Activated CD8-positive, alpha-beta T cell treated with anti-CD3 and anti-CD28 coated beads for 36 hours (primary cell): ENCODE measurements at regions not wholly inside any gene's neighbourhood (a gene's known extent, or its start where the extent isn't known, plus 50 kb on each side); places are given as distances from the start of the nearest gene placed in this dataset.

Experiments
- ATAC-seq: fragments of 200-7000 bp; cut with Tn5 transposase; one replicate; pipeline ENCODE4 v1.10.0; 2021; ENCODE audit warnings: mild to moderate bottlenecking, moderate library complexity
- CTCF ChIA-PET: fragments of 350-600 bp; sonication (Branson Sonifier 250); formaldehyde crosslinking; loops from one replicate; lab custom pipeline; 2021; ENCODE audit warnings: antibody characterized with exemption; lab: Charles Lee
- POLR2A ChIA-PET: fragments of 350-600 bp; sonication (Branson Sonifier 250); formaldehyde crosslinking; loops from one replicate; lab custom pipeline; 2021; ENCODE audit warnings: antibody characterized with exemption; lab: Charles Lee
- DNase-seq: peaks from one replicate; pipeline ENCODE4 v3.0.0-alpha.2; 2020
- H3K27ac Mint-ChIP-seq: one replicate; pipeline ENCODE4 v1.8.0; 2021; ENCODE audit warnings: mild to moderate bottlenecking, mixed read lengths
- H3K27me3 Mint-ChIP-seq: one replicate; pipeline ENCODE4 v1.8.0; 2021; ENCODE audit warnings: mixed read lengths
- H3K36me3 Mint-ChIP-seq: one replicate; pipeline ENCODE4 v1.8.0; 2021; ENCODE audit warnings: low read depth, mixed read lengths
- H3K4me1 Mint-ChIP-seq: one replicate; pipeline ENCODE4 v1.8.0; 2021; ENCODE audit warnings: low read depth, mixed read lengths
- H3K4me3 Mint-ChIP-seq: one replicate; pipeline ENCODE4 v1.8.0; 2021; ENCODE audit warnings: mild to moderate bottlenecking, moderate library complexity, mixed read lengths
- H3K9me3 Mint-ChIP-seq: one replicate; pipeline ENCODE4 v1.8.0; 2021; ENCODE audit warnings: mixed read lengths
- CTCF ChIP-seq: fragments of 200-600 bp; IDR thresholded peaks from one replicate; pipeline ENCODE4 v1.8.0; 2022; ENCODE audit warnings: antibody characterized with exemption, mild to moderate bottlenecking
- intact Hi-C: fragments of 100-400 bp; cut with micrococcal nuclease; formaldehyde crosslinking; loops from one replicate; pipeline ENCODE4 v1.10.0; 2022

- POLR2A ChIA-PET = no interaction called here
- no peak overlapping the region for H3K27ac Mint-ChIP-seq
- intact Hi-C loops = no loop called here
These were observed 618.2 kb upstream of the PCDH10 start for GRCh38 chr4:132530861-132531260.

GRCh38 chr4:132540268-132540667, 608.8 kb upstream of the PCDH10 start:
- intact Hi-C loops = no loop called here
- no peaks in the 10 kb centered on the region for H3K27me3 Mint-ChIP-seq
- ChIA-PET POLR2A (no interaction called here), CTCF (no interaction called here)
- H3K4me3 Mint-ChIP-seq = no peak overlapping the region
- peaks cover 6% of the 10 kb centered on the region for H3K9me3 Mint-ChIP-seq
- DNase-seq (no peak), ATAC-seq (no peak)
- no peaks in the 10 kb centered on the region for H3K36me3 Mint-ChIP-seq
- H3K27ac Mint-ChIP-seq = no peak overlapping the region
- TF ChIP-seq CTCF = no peak
- H3K4me1 Mint-ChIP-seq = no peaks in the 10 kb centered on the region

More at GRCh38 chr4:132530861-132531260, 618.2 kb upstream of the PCDH10 start:
- H3K4me1 Mint-ChIP-seq = no peaks in the 10 kb centered on the region
- no peak for TF ChIP-seq CTCF
- H3K36me3 Mint-ChIP-seq = no peaks in the 10 kb centered on the region
- ATAC-seq = no peak
- DNase-seq = no peak
- CTCF ChIA-PET = no interaction called here
- H3K4me3 Mint-ChIP-seq = no peak overlapping the region
- no peaks in the 10 kb centered on the region for H3K27me3 Mint-ChIP-seq
- no peaks in the 10 kb centered on the region for H3K9me3 Mint-ChIP-seq

GRCh38 chr4:132540797-132541196, 608.3 kb upstream of the PCDH10 start:
- ATAC-seq (no peak), DNase-seq (no peak)
- Mint-ChIP-seq H3K27me3 (no peaks in the 10 kb centered on the region), H3K4me3 (no peak overlapping the region), H3K36me3 (no peaks in the 10 kb centered on the region), H3K27ac (no peak overlapping the region), H3K9me3 (peaks cover 6% of the 10 kb centered on the region), H3K4me1 (no peaks in the 10 kb centered on the region)
- no peak for TF ChIP-seq CTCF
- ChIA-PET POLR2A (interaction anchor here (1.0 kb wide), 1 partner anchor 33 kb away, joined by 3 read pairs; no protein-coding TSS in a partner anchor), CTCF (no interaction called here)
- intact Hi-C loops = no loop called here

- ChIA-PET CTCF (no interaction called here), POLR2A (no interaction called here)
- peaks cover 6% of the 10 kb centered on the region for H3K9me3 Mint-ChIP-seq
- H3K27ac Mint-ChIP-seq = no peak overlapping the region
- no peaks in the 10 kb centered on the region for H3K36me3 Mint-ChIP-seq
- H3K27me3 Mint-ChIP-seq = no peaks in the 10 kb centered on the region
- no peaks in the 10 kb centered on the region for H3K4me1 Mint-ChIP-seq
- intact Hi-C loops = no loop called here
- DNase-seq = no peak
- ATAC-seq = no peak
- H3K4me3 Mint-ChIP-seq = no peak overlapping the region
- TF ChIP-seq CTCF = no peak
These were observed 606.9 kb upstream of the PCDH10 start for GRCh38 chr4:132542228-132542627.

- DNase-seq = no peak
- no peak overlapping the region for H3K27ac Mint-ChIP-seq
- TF ChIP-seq CTCF = no peak
- no peak overlapping the region for H3K4me3 Mint-ChIP-seq
- H3K4me1 Mint-ChIP-seq = no peaks in the 10 kb centered on the region
- ChIA-PET CTCF (no interaction called here), POLR2A (no interaction called here)
- no peaks in the 10 kb centered on the region for H3K27me3 Mint-ChIP-seq
- no peaks in the 10 kb centered on the region for H3K9me3 Mint-ChIP-seq
- ATAC-seq = no peak
- intact Hi-C loops = no loop called here
- H3K36me3 Mint-ChIP-seq = no peaks in the 10 kb centered on the region
These were observed 600.6 kb upstream of the PCDH10 start for GRCh38 chr4:132548463-132548862.
